ENCODE measurements at regions not wholly inside any gene's neighbourhood (a gene's known extent, or its start where the extent isn't known, plus 50 kb on each side); places are given as distances from the start of the nearest gene placed in this dataset.
"Not testable (repeated sequence)": the region's sequence is repeated elsewhere in the genome, so short reads cannot be mapped to it uniquely, and the experiment has no call there.

DNA sequence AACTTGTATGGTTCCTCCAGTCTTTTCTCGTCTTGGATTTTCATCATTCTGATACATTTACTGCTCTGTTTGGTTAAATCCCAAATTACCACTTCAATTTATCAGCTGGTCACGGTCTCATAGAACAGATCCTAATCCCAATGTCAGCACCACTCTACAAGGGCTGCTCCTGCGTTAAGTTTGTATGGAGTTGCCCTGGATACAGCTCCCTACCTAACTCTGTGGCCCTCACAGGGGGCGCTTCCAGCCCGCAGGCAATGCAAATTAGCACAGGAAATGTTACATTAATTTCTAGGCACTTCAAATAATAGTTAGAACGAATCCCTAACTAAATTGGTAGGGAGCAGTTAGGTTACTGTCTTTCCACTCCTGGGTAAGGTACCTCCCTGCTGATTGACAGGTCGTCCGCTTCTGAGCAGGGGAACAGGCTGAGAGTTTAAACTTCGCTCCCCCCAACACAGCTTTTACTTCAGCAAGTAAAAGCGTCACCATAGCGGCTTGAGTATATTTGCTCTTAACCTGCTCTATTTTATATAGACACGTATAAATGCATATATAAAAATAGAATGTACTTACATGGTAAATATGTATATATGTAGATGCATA, 238.5 kb upstream of the FANCL start:
- DNase-seq (ENCODE audit: low read depth, low spot score): no peak

DNA sequence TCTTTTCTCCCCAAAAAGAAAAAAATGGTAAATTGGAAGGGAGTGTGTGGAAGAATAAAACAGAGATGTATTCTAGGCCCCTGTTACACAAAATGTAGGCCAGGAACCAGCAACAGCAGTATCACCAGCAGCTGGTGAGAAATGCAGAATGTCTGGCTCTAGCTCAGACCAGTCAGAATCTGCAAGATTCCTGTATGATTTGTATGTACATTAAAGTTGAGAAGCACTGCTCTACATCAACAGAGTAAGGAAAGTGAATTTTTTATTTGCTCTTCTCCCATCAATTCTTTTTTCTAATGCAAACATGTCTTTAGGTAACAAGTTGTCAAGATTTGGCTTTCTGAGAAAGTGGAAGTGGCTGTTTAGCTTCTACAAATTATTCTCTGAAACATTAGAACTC, 235.4 kb upstream of the FANCL start:
- DNase-seq (ENCODE audit: low read depth, low spot score): no peak

DNA sequence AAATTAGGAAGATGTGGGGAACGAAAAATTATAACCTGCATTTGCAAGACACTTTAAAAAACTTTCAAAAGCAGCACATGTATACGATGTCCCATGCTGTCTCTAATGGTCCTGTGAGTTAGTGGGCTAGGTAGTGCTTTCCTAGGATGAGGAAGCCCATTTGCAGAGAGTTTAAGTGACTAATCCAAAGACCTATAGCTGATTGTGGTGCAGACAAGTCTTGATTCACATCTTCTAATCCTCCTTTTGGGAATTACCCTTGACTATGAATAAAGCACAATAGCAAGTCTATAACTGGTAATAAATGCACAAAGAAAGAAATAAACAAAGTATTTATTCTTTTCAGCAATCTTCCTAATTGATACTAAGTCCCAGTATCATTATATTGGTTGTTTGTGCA, 234.6 kb upstream of the FANCL start:
- DNase-seq (ENCODE audit: low read depth, low spot score): no peak

DNA sequence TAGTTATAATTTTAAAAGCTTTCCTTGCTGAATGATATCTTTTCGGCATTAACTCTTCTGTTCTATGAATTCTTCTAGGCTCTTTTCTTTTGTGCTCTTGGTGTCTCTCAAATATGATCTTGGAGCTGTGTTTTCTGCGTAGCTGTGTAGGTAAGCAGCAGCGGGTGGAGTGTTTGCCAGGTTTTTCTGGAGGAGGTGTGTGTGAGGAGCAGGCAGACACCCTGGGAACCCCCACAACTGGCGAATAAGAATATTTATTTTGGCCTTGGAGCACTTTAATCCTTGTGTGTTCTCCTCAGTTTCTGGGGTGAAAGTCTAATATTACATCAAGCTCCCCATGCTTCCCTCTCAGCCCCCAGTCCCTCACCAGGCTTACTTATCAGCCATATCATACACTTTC, 232.0 kb upstream of the FANCL start:
- DNase-seq (ENCODE audit: low read depth, low spot score): no peak

DNA sequence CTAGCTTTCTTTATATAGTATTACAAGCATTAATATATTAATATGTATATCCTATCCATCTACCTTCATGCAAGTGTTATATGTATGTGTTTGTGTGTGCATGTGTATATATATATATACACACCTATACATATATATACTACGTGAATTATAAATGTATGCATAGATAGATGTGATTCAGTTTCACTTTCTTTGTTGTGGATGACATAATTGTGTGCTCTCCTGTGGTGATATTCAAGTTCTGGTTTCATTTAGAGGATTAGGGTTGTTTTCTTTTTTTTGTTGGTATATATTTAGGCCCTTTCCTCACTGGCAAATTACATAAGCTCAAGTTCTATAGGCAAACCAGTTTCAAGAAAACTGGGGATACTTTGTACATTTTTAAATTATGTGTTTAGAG, 225.7 kb upstream of the FANCL start:
- no peak for DNase-seq (ENCODE audit: low read depth, low spot score)

DNA sequence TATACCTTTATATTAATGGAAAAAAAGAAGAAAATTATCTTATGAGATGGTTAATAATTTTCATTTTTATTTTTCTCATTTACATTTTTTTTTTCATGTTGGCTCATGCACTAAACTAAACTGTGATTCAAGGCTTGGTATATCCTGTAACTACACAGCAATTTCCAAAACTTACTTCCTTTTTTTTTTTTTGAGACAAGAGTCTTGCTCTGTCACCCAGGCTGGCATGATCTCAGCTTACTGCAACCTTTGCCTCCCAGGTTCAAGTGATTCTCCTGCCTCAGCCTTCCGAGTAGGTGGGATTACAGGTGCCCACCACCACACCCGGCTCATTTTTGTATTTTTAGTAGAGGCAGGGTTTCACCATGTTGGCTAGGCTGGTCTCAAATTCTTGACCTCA, 224.9 kb upstream of the FANCL start:
- not testable (repeated sequence) for DNase-seq (ENCODE audit: low read depth, low spot score)

DNA sequence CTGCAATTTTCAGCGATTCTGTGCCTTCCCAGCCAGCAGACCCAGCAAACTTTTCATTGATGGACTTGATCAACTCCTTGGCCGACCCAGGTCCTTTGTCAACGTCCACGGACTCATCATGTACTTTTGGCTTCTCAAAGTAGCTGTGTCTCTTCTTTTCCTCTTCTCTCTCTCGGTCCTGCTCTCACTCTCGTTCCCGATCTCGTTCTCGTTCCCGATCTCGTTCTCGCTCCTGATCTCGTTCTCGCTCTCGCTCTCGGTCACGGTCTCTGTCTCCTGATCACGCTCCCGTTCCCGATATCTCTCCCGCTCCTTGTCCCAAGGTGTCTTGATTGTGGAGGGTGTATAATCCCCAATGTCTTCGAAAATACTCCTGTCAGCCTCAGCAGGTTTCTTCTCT, 219.5 kb upstream of the FANCL start:
- DNase-seq (ENCODE audit: low read depth, low spot score): no peak

DNA sequence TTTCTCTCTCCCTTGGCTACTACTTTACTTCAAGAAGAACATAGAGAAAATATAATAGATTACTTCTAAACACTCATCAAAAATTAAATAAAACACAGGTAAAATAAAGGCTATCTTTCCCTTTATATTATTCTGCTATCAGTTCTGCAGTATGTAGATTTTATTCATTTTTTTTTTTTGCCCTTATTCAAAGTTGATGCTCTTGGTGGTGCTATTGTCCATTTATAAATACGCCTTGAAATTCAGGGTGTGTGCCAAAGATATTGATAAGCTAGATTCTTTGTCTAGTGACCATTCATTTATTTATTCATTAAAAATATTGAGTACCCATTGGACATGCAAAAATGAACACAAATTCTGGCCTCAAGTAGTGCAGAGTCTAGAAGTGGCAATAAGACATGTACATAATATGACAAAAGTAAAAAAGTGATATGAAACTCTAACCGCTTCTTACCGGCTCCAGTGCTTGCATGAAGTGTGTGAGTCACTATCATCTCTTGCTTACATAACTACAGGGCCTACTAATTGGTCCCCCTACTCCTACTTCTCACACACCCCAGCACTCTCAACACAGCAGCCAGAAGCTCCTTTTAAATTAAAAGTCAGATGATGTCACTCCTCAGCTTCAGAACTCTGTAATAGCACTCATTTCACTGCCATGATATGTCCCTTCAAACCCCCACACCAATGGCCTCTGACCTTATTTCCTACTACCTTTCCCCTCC, 208.3 kb upstream of the FANCL start:
- no peak for DNase-seq (ENCODE audit: low read depth, low spot score)

DNA sequence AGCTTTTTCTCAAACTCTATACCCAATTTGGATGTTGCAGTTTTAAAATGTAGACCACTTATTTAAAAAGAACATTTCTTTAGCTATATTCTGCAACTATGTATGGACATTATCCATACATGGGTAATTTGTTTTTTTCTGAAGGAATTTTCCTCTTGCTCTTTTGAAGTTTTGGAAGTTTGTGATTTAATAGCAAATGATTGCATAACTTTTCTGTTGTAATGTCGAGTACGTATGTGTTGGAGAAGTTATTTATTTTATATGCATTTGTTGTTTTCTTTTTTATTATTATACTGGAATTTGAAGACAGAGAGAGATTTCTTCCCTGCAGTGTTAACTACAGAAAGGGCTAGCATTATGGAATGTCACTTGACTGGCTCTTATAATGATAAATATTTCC, 207.7 kb upstream of the FANCL start:
- DNase-seq (ENCODE audit: low read depth, low spot score): no peak

DNA sequence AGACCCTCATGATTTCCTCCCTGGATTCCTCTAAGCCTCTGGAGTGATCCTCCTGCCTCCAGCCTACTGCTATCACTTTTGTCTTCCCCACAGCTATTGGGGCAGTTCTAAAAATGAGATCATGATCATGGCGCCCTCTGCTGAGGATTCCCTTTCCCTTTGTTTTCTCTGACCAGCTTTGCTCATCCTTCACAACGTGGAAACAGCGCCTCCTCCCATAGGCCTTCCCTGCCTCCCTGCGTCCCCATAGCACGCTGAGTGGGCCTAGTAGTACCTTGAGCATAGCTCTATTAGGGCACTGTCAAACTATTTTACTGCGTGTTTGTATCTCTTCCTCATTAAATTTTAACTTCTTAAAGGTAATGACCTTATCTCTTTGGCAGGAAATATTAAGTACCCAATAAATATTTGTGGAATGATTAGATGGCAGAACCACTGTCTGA, 207.0 kb upstream of the FANCL start:
- DNase-seq (ENCODE audit: low read depth, low spot score): peak; percentile 89

DNA sequence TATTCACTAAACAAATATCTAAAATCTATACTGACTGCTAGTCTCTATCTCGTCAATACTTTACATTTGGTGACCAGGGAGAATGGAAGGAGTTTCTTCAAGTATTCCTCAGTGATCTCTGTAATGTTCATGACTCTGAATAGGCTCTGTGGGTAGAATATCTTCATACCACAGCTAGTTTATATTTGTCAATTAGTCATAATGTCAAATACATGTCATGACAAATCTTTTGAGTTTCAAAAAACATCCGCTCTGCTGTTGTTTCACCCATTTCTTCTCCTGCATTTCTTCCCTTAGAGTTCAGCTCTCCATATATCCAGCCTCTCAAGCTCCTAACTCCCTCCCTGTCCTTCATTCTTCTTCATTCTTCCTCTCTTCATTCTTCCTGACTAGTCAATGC, 206.5 kb upstream of the FANCL start:
- no peak for DNase-seq (ENCODE audit: low read depth, low spot score)

DNA sequence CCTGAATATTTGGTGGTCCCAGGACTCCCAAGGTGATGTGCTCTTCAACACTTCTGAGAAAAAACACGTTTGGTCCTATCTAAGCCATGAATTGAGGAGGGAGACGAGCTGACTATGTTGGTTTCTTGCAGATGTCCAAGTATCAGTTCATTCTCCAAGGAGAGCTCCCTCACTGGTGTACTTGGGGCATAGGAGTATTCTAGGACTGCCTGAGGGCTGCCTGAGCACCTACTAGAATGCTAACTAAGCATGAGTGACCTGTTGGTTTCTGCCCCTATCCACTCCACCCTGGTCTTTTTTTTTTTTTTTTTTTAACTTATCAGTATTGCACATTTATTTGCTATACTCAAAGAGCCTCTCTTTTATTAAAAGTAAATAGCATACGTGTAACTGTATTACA, 200.5 kb upstream of the FANCL start:
- DNase-seq (ENCODE audit: low read depth, low spot score): no peak

DNA sequence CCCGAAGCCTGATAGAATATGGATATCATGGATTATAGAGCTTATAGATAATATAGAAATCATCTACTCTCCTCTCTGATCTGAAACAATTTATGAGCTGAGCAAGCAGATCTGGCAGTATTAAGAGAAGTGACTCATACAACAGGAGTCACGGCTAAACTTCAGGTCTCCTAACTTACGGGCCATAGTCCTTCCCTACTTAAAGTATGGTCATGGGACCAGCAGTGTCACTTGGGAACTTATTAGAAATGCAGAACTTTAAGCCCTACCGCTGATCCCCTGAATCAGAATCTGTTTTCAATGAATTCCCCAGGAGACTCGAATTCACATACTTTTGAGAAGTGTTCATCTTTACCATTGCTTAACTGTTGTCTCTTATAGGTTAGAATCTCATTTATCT, 195.7 kb upstream of the FANCL start:
- DNase-seq (ENCODE audit: low read depth, low spot score): no peak

DNA sequence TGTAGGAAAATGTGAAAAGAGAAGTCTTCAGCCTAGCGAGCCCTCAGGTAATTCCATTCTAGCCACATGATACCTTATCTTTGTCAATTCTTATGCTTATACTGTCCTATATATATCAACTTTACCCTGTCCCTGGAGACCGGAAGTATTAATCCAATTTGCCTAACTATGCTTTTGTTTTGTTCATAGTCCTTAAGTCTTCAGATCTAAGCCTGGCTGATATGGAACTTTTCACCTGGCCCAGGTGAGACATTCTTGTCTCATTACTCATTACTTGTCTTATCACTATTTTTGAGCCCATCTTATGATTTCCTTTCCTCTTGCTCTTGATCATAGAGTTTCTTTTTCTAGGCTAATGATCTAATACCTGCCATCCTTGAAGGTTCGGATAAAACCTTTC, 194.1 kb upstream of the FANCL start:
- no peak for DNase-seq (ENCODE audit: low read depth, low spot score)

DNA sequence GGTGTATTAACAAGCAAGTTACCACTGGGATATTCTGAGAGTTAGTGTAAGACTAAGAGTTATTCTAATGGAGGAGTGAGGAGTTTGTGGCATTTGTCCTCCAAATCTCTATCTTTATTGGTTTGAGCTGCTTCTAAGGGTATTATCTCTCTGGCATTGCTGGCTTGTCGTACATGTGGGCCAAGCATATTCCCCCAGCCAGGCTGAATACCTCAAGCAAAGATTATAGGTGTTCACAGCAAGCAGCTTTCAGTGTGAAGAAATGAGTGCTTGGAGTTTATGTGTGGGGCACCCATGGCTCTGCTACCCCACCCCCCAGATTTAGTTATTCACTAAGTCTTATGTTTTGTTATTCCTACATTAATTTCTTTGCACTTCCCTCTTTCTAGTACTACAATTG, 193.6 kb upstream of the FANCL start:
- no peak for DNase-seq (ENCODE audit: low read depth, low spot score)

DNA sequence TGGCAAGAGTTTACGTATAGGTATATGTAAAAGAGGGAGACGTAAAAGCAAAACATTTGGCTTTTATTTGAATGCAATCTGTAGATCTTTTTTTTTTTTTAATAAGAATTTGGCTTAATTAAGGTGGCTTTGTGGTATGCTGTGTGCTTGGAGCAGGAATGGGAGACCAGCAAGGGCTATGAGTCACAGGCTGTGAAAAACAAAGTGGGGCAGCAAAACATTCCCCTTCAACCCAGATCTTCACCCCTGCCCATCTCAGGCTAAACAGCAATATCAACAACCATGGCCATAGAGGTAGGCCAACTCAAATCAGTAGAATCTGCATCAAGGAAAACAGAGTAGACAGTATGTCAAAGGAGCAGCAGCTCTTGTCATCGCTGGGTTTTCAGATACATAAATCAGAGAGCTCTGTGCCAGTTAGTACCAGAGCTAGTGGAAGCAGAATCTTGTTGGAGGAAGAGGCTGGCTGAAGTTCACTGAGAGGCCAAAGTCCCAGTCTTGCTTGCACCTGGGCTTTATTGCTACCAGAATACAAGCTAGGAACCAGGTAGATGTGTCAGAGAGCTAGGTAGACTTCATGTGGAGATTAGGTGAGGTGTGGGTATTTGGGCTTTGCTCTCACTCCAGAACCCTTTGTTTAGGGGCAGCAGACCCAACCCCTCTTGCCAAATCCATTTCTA, 191.5 kb upstream of the FANCL start:
- DNase-seq (ENCODE audit: low read depth, low spot score): no peak

DNA sequence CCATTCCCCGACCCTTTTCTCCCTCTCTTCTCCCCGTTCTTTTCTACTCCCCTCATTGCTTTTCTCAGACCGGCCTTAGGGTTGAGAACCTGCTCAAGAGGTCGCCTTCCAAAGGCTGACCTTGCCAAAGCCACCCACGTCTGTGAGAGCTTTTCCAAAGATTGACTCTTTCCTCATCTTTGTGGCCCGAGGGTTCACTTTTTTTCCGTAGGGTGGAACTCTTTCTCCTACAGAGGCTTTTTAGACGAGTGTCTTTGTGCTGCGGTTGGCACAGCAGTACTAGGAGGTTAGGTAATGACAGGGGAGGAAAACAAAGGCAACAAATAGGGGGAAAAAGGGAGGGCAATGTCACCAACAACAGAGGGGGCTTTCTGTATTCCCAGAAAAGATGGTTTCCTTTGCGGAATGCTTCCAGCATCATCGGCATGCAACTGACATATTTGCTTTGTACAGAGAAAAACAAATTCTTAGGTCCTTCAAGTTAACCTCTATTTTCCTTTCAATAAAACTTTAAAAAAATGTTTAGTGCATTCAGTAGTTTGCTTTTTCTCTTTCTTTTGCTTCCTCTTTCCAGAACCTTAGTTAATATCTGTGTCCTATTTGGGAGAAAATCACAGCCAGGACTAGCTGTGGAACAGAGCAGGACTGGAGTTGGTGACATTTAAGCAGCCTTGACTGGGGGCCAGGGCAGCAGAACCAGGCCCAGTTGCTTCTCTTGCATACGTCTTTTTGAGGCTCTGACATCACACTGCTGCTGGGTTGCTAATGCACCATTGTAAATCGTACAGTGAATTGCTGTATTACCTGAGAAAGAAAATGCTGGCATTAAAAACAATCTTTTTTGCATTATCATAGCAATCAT, 188.1 kb upstream of the FANCL start:
- DNase-seq (ENCODE audit: low read depth, low spot score): no peak

DNA sequence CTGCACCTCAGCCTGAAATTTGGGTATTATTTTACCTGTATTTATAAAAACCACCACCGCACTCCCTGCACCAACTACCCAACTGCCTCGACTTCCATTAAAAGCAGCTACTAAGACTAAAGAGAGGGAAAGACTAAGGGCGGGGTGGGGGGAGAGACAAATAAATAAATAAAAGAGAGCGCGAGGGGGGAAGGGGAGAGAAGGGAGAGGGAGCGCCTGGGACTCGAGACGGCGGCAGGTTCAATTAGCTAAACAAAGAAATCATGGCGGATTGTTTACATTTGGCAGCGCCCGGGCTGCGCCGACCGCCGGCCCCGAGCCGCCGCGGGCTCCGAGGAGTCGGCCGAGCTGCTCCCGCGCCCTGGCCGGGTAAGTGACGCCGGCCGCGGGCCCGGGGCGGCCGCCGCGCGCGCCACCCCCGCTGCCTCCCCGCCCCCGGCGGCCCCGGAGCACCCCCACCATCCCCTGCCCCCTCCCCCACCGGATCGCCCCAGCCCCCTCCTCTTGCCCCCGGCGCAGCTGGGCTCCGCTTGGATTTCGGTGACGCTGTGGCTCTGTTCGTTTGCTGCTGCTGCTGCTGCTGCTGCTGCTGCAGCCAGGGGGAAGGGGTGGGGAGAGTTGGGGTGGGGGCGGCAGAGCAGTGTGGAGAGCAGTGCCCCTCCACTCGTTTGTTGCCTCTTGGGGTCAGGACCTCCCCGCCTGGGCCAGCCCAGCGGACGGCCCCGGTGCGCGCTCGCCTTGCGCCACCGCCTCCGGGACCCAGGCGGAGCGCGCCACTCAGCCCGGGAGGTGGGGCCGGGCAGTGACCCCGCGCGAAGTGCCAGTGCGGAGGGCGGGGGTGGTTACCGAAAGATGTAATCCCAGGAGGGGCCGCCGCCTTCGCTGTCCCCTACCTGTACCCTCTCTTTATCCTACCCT, 187.2 kb upstream of the FANCL start:
- DNase-seq (ENCODE audit: low read depth, low spot score): no peak

DNA sequence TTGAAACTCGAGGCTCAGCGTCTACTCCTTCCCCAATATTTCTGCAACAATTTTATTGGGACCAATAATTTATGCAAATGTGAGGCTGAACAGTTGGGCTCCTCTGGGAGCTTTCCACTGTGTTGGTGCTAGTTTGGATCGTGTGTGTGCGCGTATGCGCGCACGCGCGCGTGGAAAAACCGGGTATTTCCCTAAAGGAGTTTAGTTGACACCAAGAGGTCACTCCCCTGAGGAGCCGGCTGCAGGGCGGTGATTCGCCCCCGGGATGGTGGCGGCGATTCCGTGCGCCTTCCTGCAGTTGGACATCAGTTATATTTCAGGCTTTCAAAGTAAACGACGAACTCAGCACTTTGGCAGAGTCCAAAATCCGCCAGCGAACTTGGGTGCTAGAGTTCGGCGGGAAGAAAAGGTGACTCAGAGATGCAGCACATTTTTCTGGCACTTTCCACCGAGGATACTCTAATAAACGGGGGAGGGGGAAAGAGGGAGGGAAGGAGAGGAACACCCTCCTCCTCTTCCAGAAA, 186.5 kb upstream of the FANCL start:
- no peak for DNase-seq (ENCODE audit: low read depth, low spot score)

DNA sequence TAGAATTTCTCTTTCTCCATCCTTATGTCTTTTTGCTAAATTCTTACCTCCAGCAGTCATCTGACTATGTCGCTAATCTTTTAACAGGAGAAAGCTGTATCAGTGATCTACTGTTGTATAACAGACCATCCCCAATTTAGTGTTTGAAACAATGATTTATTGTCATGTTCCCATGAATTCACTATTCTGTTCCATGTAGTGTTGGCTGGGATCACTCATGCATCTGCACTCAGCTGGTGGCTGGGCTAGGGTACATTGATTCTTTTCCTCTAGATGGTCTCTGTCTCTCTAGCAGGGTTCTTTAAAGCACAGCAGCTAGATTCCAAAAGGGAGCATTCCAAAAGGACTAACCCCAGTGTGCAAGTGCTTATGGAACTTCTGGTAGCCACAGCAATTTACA, 184.2 kb upstream of the FANCL start:
- DNase-seq (ENCODE audit: low read depth, low spot score): no peak

DNA sequence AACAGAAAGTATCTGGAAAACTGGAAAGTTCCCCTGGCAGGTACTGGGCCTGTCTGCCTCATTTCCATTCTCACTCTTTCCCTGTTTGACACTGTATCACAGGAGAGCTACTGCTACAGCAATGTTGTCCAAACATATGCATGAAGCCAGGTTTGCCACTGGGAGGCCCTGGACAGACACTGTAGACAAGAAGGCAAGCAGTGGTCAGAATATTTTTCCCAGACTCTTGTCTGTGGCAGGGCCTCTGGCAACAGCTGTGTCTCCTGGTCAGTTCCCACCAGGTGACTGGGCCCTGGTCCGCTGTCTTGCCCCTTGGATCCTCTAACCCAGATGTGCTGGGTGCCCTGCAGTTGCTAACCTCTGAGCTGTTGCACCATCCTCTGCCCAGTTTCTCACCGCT, 178.9 kb upstream of the FANCL start:
- DNase-seq (ENCODE audit: low read depth, low spot score): no peak

Data from iPS DF 19.7 (cell line).